ENCODE measurements at regions not wholly inside any gene's neighbourhood (a gene's known extent, or its start where the extent isn't known, plus 50 kb on each side); places are given as distances from the start of the nearest gene placed in this dataset.

- no peak overlapping the region for H3K4me3 Mint-ChIP-seq
- no peak overlapping the region for H3K27ac Mint-ChIP-seq
- H3K27me3 Mint-ChIP-seq (ENCODE audit: low read depth, poor library complexity), result no peaks in the 10 kb centered on the region
- H3K9me3 Mint-ChIP-seq, result peaks cover 10% of the 10 kb centered on the region
- H3K36me3 Mint-ChIP-seq (ENCODE audit: low read depth), result no peaks in the 10 kb centered on the region
- DNase-seq, result no peak
- no peaks in the 10 kb centered on the region for H3K4me1 Mint-ChIP-seq
- no peak for TF ChIP-seq CTCF (IDR thresholded peaks at IDR 0.05)
These were observed 1038.3 kb downstream of the KCNT2 start for GRCh38 chr1:195569934-195570333.

GRCh38 chr1:195568389-195568788 is 1039.9 kb downstream of the KCNT2 start:
- H3K4me3 Mint-ChIP-seq, result no peak overlapping the region
- H3K27me3 Mint-ChIP-seq (ENCODE audit: low read depth, poor library complexity), result no peaks in the 10 kb centered on the region
- no peaks in the 10 kb centered on the region for H3K36me3 Mint-ChIP-seq (ENCODE audit: low read depth)
- H3K4me1 Mint-ChIP-seq, result no peaks in the 10 kb centered on the region
- no peak for DNase-seq
- no peak for TF ChIP-seq CTCF (IDR thresholded peaks at IDR 0.05)
- no peak overlapping the region for H3K27ac Mint-ChIP-seq
- peaks cover 10% of the 10 kb centered on the region for H3K9me3 Mint-ChIP-seq

- Mint-ChIP-seq H3K36me3 (ENCODE audit: low read depth) (no peaks in the 10 kb centered on the region), H3K27ac (no peak overlapping the region), H3K4me3 (no peak overlapping the region), H3K9me3 (no peaks in the 10 kb centered on the region), H3K27me3 (ENCODE audit: low read depth, poor library complexity) (no peaks in the 10 kb centered on the region), H3K4me1 (no peaks in the 10 kb centered on the region)
- no peak for TF ChIP-seq CTCF (IDR thresholded peaks at IDR 0.05)
- no peak for DNase-seq
These were observed 1046.2 kb downstream of the KCNT2 start for GRCh38 chr1:195562074-195562473.

- no peak for TF ChIP-seq CTCF (IDR thresholded peaks at IDR 0.05)
- Mint-ChIP-seq H3K36me3 (ENCODE audit: low read depth) (no peaks in the 10 kb centered on the region), H3K4me1 (no peaks in the 10 kb centered on the region), H3K27me3 (ENCODE audit: low read depth, poor library complexity) (no peaks in the 10 kb centered on the region), H3K27ac (no peak overlapping the region), H3K4me3 (no peak overlapping the region), H3K9me3 (no peaks in the 10 kb centered on the region)
- DNase-seq, result no peak
These were observed 1058.0 kb downstream of the KCNT2 start for GRCh38 chr1:195550071-195550862.

- Mint-ChIP-seq H3K4me3 (no peak overlapping the region), H3K36me3 (ENCODE audit: low read depth) (no peaks in the 10 kb centered on the region), H3K4me1 (no peaks in the 10 kb centered on the region), H3K27ac (no peak overlapping the region), H3K9me3 (no peaks in the 10 kb centered on the region), H3K27me3 (ENCODE audit: low read depth, poor library complexity) (no peaks in the 10 kb centered on the region)
- DNase-seq, result no peak
- TF ChIP-seq CTCF (IDR thresholded peaks at IDR 0.05), result no peak
These were observed 1077.3 kb downstream of the KCNT2 start for GRCh38 chr1:195530961-195531360.

- DNase-seq, result no peak
- no peaks in the 10 kb centered on the region for H3K4me1 Mint-ChIP-seq
- no peak overlapping the region for H3K27ac Mint-ChIP-seq
- H3K9me3 Mint-ChIP-seq, result no peaks in the 10 kb centered on the region
- TF ChIP-seq CTCF (IDR thresholded peaks at IDR 0.05), result no peak
- H3K4me3 Mint-ChIP-seq, result no peak overlapping the region
- no peaks in the 10 kb centered on the region for H3K27me3 Mint-ChIP-seq (ENCODE audit: low read depth, poor library complexity)
- no peaks in the 10 kb centered on the region for H3K36me3 Mint-ChIP-seq (ENCODE audit: low read depth)
These were observed 1078.4 kb downstream of the KCNT2 start for GRCh38 chr1:195529881-195530280.
